ENCODE measurements at regions not wholly inside any gene's neighbourhood (a gene's known extent, or its start where the extent isn't known, plus 50 kb on each side); places are given as distances from the start of the nearest gene placed in this dataset.

DNA sequence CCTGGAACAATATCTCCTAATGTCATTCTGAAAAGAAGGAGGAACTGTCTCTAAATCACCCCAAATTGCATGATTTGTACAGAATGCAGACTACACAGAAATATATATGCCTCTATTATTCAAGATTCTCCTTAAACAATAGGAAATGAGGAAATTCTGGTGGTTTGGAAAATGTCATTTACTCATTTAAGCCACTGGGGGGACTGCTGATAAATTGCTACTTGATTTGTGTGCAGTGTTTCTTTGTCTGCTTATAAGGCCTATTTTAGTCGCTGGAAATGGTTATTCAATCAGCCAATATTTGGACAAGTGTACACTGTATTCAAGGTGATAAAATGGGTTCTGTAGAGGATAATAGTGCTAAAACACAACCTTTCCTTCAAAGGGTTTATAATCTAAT lies 801.9 kb upstream of the CELF4 start:
- Histone ChIP-seq H3K9ac (replicated peaks; ENCODE audit: extremely low read depth, insufficient read depth, low read length) (no peak overlapping the region), H3K4me3 (replicated peaks in 1 of 3; ENCODE audit: insufficient read depth in 1 of 3, low read depth in 1 of 3, low read length in 3 of 3) (no peak overlapping the region), H3K9me3 (replicated peaks; ENCODE audit: control insufficient read depth, insufficient read depth, low read length) (no peaks in the 10 kb centered on the region), H3K27me3 (ENCODE audit: control insufficient read depth in 2 of 2, insufficient read depth in 2 of 2, low read length in 2 of 2) (no peaks in the 10 kb centered on the region), H4K20me1 (replicated peaks; ENCODE audit: control insufficient read depth, extremely low read depth, insufficient read depth, low read length) (no peaks in the 10 kb centered on the region), H3K79me2 (ENCODE audit: control insufficient read depth, insufficient read depth, low read length) (no peaks in the 10 kb centered on the region), H3K4me1 (ENCODE audit: control insufficient read depth, extremely low read depth, insufficient read depth, low read length) (no peaks in the 10 kb centered on the region), H3K4me2 (ENCODE audit: insufficient read depth, low read length) (no peak overlapping the region), H3K27ac (ENCODE audit: insufficient read depth, low read depth, low read length) (no peak overlapping the region), H3K9me1 (replicated peaks; ENCODE audit: control insufficient read depth, extremely low read depth, insufficient read depth, low read length) (no peaks in the 10 kb centered on the region), H2AFZ (ENCODE audit: low read depth, low read length) (no peak overlapping the region), H3K36me3 (ENCODE audit: control insufficient read depth in 2 of 2, extremely low read depth in 1 of 2, insufficient read depth in 2 of 2, low read length in 2 of 2) (no peaks in the 10 kb centered on the region)
- TF ChIP-seq POLR2AphosphoS5 (IDR thresholded peaks at IDR 0.05; ENCODE audit: insufficient read depth, low read depth, low read length) (no peak), JUN (IDR thresholded peaks at IDR 0.05; ENCODE audit: borderline replicate concordance, insufficient read depth, insufficient read length, low read depth) (no peak), MYC (IDR thresholded peaks at IDR 0.05; ENCODE audit: low read depth, low read length) (no peak), FOS (IDR thresholded peaks at IDR 0.05; ENCODE audit: borderline replicate concordance, insufficient read depth, low read length) (no peak), GATA2 (IDR thresholded peaks at IDR 0.05; ENCODE audit: insufficient read depth, insufficient read length, low read depth, low read length) (no peak), EZH2 (IDR thresholded peaks at IDR 0.05; ENCODE audit: borderline replicate concordance, low read depth, low read length, severe bottlenecking) (no peak), POLR2A (IDR thresholded peaks at IDR 0.05; ENCODE audit: low read depth, low read length) (no peak)
- TF ChIP-seq, protein P1, sequence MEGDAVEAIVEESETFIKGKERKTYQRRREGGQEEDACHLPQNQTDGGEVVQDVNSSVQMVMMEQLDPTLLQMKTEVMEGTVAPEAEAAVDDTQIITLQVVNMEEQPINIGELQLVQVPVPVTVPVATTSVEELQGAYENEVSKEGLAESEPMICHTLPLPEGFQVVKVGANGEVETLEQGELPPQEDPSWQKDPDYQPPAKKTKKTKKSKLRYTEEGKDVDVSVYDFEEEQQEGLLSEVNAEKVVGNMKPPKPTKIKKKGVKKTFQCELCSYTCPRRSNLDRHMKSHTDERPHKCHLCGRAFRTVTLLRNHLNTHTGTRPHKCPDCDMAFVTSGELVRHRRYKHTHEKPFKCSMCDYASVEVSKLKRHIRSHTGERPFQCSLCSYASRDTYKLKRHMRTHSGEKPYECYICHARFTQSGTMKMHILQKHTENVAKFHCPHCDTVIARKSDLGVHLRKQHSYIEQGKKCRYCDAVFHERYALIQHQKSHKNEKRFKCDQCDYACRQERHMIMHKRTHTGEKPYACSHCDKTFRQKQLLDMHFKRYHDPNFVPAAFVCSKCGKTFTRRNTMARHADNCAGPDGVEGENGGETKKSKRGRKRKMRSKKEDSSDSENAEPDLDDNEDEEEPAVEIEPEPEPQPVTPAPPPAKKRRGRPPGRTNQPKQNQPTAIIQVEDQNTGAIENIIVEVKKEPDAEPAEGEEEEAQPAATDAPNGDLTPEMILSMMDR (IDR thresholded peaks at IDR 0.05; ENCODE audit: extremely low read depth in 1 of 2, insufficient read depth in 1 of 2, low read depth in 1 of 2, low read length in 2 of 2): no peak
- TF ChIP-seq, protein P2, sequence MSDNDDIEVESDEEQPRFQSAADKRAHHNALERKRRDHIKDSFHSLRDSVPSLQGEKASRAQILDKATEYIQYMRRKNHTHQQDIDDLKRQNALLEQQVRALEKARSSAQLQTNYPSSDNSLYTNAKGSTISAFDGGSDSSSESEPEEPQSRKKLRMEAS (IDR thresholded peaks at IDR 0.05; ENCODE audit: insufficient read depth, insufficient read length): no peak
- dilution Hi-C loops (cut with MboI; ENCODE audit: extremely low pct_ligation_motif_present, low sequenced_read_pairs) (no loop called here), intact Hi-C loops (cut with micrococcal nuclease) (no loop called here)
- no peak for FAIRE-seq
- DNase-seq (ENCODE audit: low read depth, low spot score): no peak
- ChIA-PET POLR2A (no interaction called here), CTCF (no interaction called here)
- BruUV-seq (replicated peaks): no TSS peak

Measured in endothelial cell of umbilical vein (primary cell).